HCT116 (cell line): ENCODE measurements at regions not wholly inside any gene's neighbourhood (a gene's known extent, or its start where the extent isn't known, plus 50 kb on each side); places are given as distances from the start of the nearest gene placed in this dataset.

Source experiments
- ATAC-seq: fragments of 200-7000 bp; cut with Tn5 transposase; 2 replicates; pipeline ENCODE4 v1.9.1; 2020; ENCODE audit warnings: mild to moderate bottlenecking, moderate library complexity
- BruUV-seq: library from RNA; stranded (reverse); fragments of 400-500 nt; replicated peaks from 2 replicates; lab custom pipeline; 2021; lab: Mats Ljungman, UMichigan
- CTCF ChIA-PET: fragments of 300-600 bp; sonication (Branson Sonifier 250); formaldehyde crosslinking; loops from one replicate; lab custom pipeline; 2021; ENCODE audit warnings: antibody characterized with exemption; lab: Charles Lee
- POLR2A ChIA-PET: fragments of 300-600, 350-600 bp; sonication (Branson Sonifier 250); formaldehyde crosslinking; loops from one replicate; lab custom pipeline; 2021; ENCODE audit warnings: antibody characterized with exemption; lab: Charles Lee
- RAD21 ChIA-PET, 2 experiments: fragments of 300-600 bp; sonication (Branson Sonifier 250); formaldehyde crosslinking; loops; one replicate each; lab custom pipeline; 2023; ENCODE audit warnings: low total read pairs in 2 of 2; ENCODE audit not compliant: uncharacterized antibody in 2 of 2, unreplicated experiment in 2 of 2, low non-redundant PET in 1 of 2; lab: Charles Lee
- DNase-seq: peaks from one replicate; pipeline ENCODE4 v3.0.0-alpha.2; 2010; ENCODE audit warnings: low read depth, low spot score
- H2AFZ ChIP-seq: fragments of 200-600 bp; shearing (Covaris generic), sonication (generic); 2 replicates; pipeline ENCODE4 v1.6.1; 2017; ENCODE audit warnings: low read depth, mixed run types, mixed read lengths, antibody characterized with exemption, low read length; ENCODE audit not compliant: poor library complexity, severe bottlenecking
- H3K27ac ChIP-seq: 2 replicates; pipeline ENCODE4 v1.5.1; 2012; ENCODE audit warnings: low read depth, low read length
- H3K27me3 ChIP-seq: fragments of 200-600 bp; sonication (generic); 2 replicates; pipeline ENCODE4 v1.6.1; 2016; ENCODE audit warnings: mixed run types, low read length, mixed read lengths; ENCODE audit not compliant: insufficient read depth
- H3K36me3 ChIP-seq, 2 experiments: fragments of 200-500 bp in 1 of 2; fragments of 200-600 bp in 1 of 2; sonication (Bioruptor generic) in 1 of 2; sonication (generic) in 1 of 2; 2 replicates each; pipeline versions ENCODE4 v1.5.1 to v1.6.1; 2014 to 2016; ENCODE audit warnings: low read length in 2 of 2, inconsistent platforms in 1 of 2, mixed read lengths in 1 of 2, mixed run types in 1 of 2; ENCODE audit not compliant: insufficient read depth in 2 of 2, control insufficient read depth in 1 of 2
- H3K4me1 ChIP-seq, 2 experiments: fragments of 200-600 bp in 1 of 2; sonication (generic) in 1 of 2; 2 replicates each; pipeline versions ENCODE4 v1.5.1 to v1.6.1; 2012 to 2017; ENCODE audit warnings: low read length in 2 of 2, inconsistent platforms in 1 of 2, mild to moderate bottlenecking in 1 of 2, mixed read lengths in 1 of 2, mixed run types in 1 of 2, moderate library complexity in 1 of 2; ENCODE audit not compliant: insufficient read depth in 2 of 2, control insufficient read depth in 1 of 2
- H3K4me2 ChIP-seq: fragments of 200-600 bp; sonication (generic); 2 replicates; pipeline ENCODE4 v1.6.1; 2017; ENCODE audit warnings: mixed run types, low read length, mixed read lengths
- H3K4me3 ChIP-seq, 2 experiments: fragments of 200-600 bp in 1 of 2; sonication (generic) in 1 of 2; replicated peaks in 1 of 2; 2 replicates each; pipeline ENCODE4 v1.5.1; 2011 to 2016; ENCODE audit warnings: low read length in 2 of 2, control low read depth in 1 of 2, low read depth in 1 of 2, mild to moderate bottlenecking in 1 of 2, mixed read lengths in 1 of 2, mixed run types in 1 of 2
- H3K79me2 ChIP-seq: fragments of 200-600 bp; sonication (generic); 2 replicates; pipeline ENCODE4 v1.6.1; 2017; ENCODE audit warnings: mild to moderate bottlenecking, mixed run types, low read length, moderate library complexity, mixed read lengths; ENCODE audit not compliant: insufficient read depth
- H3K9ac ChIP-seq: fragments of 200-600 bp; sonication (generic); 2 replicates; pipeline ENCODE4 v1.6.1; 2016; ENCODE audit warnings: low read length, mixed read lengths
- H3K9me2 ChIP-seq: fragments of 200-600 bp; sonication (generic), shearing (Covaris generic); 2 replicates; pipeline ENCODE4 v1.6.1; 2017; ENCODE audit warnings: mixed run types, mild to moderate bottlenecking, moderate library complexity; ENCODE audit not compliant: insufficient read depth
- H3K9me3 ChIP-seq, 2 experiments: fragments of 200-500 bp in 1 of 2; fragments of 200-600 bp in 1 of 2; sonication (Bioruptor generic) in 1 of 2; sonication (generic) in 1 of 2; 2 replicates each; pipeline ENCODE4 v1.6.1; 2014 to 2017; ENCODE audit warnings: low read length in 2 of 2, mixed read lengths in 2 of 2, inconsistent platforms in 1 of 2, low read depth in 1 of 2, mild to moderate bottlenecking in 1 of 2, mixed run types in 1 of 2, moderate library complexity in 1 of 2; ENCODE audit not compliant: control insufficient read depth in 1 of 2, insufficient read depth in 1 of 2
- H4K20me1 ChIP-seq: fragments of 200-600 bp; sonication (generic), shearing (Covaris generic); 2 replicates; pipeline ENCODE4 v1.6.1; 2017; ENCODE audit warnings: mixed run types, mild to moderate bottlenecking, moderate library complexity; ENCODE audit not compliant: insufficient read depth
- CBX3 ChIP-seq: IDR thresholded peaks from 2 replicates; pipeline ENCODE4 v1.6.1; 2012; ENCODE audit warnings: low read depth
- CTCF ChIP-seq, 3 experiments: fragments of 200-600 bp in 1 of 3; sonication (generic) in 1 of 3; IDR thresholded peaks in 2 of 3; conservative IDR thresholded peaks in 1 of 3; 2 replicates each; pipeline ENCODE4 v1.5.1; 2012 to 2017; ENCODE audit warnings: low read depth in 2 of 3, low read length in 2 of 3, antibody characterized with exemption in 1 of 3, borderline replicate concordance in 1 of 3, control low read depth in 1 of 3, mild to moderate bottlenecking in 1 of 3, mixed read lengths in 1 of 3, mixed run types in 1 of 3, moderate library complexity in 1 of 3; ENCODE audit not compliant: insufficient read depth in 1 of 3
- ELF1 ChIP-seq: IDR thresholded peaks from 2 replicates; pipeline ENCODE4 v1.6.1; 2012; ENCODE audit warnings: low read depth, borderline replicate concordance
- JUND ChIP-seq: IDR thresholded peaks from 2 replicates; pipeline ENCODE4 v1.6.1; 2012
- MAX ChIP-seq: IDR thresholded peaks from 2 replicates; pipeline ENCODE4 v1.6.1; 2012
- SIN3A ChIP-seq: IDR thresholded peaks from 2 replicates; pipeline ENCODE4 v1.6.1; 2012; ENCODE audit warnings: low read depth
- SP1 ChIP-seq: IDR thresholded peaks from 2 replicates; pipeline ENCODE4 v1.6.1; 2012; ENCODE audit warnings: low read depth
- SRF ChIP-seq: IDR thresholded peaks from 2 replicates; pipeline ENCODE4 v1.6.1; 2012; ENCODE audit warnings: low read depth
- YY1 ChIP-seq: IDR thresholded peaks from 2 replicates; pipeline ENCODE4 v1.6.1; 2011; ENCODE audit warnings: low read length, low read depth, moderate library complexity, mild to moderate bottlenecking; ENCODE audit not compliant: insufficient replicate concordance; ENCODE audit errors: extremely low read depth
- intact Hi-C: fragments of 100-400 bp; cut with micrococcal nuclease; formaldehyde crosslinking; loops from 2 replicates; pipeline ENCODE4 v1.10.0; 2022
- TF ChIP-seq, protein P1 (sequence below): IDR thresholded peaks from 2 replicates; pipeline ENCODE4 v1.6.1; 2012; ENCODE audit warnings: low read depth

DNA sequence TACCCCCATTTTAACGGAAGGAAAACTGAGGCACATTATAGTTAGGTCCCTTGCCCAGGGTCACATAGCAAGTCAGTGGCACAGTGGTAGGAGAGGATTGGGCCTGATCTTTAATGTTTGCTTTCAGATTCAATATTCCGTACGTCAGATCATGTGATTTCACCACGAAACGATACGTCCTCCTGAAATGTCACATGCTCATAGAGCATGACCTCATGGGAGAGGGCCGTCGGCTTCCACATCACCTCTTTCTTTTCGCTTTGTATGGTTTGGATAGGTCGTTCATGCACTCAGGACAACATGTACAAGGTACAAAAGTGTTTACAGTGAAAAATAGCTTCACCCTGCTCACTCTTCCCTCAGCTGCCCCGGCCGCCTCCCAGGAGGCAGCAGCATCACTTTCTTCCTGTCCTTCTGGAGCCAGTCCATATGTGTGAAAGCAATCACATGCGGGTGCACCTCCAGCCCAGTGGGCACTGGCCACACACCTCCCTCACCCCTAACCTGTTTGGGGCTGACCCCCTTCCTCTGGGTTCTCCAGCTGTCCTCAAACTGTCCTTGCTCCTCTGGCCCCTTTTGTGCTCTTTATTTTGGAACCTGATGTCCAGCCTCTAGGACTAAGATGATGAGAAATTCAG is 199.9 kb downstream of the FOXL1 start:
- RAD21 ChIA-PET = no interaction called here
- TF ChIP-seq CTCF (IDR thresholded peaks at IDR 0.05 in 2 of 3, conservative IDR thresholded peaks at IDR 0.05 in 1 of 3; ENCODE audit: borderline replicate concordance in 1 of 3, insufficient read depth in 1 of 3, low read depth in 2 of 3, low read length in 2 of 3) = no peak
- TF ChIP-seq YY1 = no peak
- no peak for TF ChIP-seq CBX3
- TF ChIP-seq MAX = no peak
- TF ChIP-seq SRF = no peak
- no peak for TF ChIP-seq ELF1
- TF ChIP-seq, protein P1, sequence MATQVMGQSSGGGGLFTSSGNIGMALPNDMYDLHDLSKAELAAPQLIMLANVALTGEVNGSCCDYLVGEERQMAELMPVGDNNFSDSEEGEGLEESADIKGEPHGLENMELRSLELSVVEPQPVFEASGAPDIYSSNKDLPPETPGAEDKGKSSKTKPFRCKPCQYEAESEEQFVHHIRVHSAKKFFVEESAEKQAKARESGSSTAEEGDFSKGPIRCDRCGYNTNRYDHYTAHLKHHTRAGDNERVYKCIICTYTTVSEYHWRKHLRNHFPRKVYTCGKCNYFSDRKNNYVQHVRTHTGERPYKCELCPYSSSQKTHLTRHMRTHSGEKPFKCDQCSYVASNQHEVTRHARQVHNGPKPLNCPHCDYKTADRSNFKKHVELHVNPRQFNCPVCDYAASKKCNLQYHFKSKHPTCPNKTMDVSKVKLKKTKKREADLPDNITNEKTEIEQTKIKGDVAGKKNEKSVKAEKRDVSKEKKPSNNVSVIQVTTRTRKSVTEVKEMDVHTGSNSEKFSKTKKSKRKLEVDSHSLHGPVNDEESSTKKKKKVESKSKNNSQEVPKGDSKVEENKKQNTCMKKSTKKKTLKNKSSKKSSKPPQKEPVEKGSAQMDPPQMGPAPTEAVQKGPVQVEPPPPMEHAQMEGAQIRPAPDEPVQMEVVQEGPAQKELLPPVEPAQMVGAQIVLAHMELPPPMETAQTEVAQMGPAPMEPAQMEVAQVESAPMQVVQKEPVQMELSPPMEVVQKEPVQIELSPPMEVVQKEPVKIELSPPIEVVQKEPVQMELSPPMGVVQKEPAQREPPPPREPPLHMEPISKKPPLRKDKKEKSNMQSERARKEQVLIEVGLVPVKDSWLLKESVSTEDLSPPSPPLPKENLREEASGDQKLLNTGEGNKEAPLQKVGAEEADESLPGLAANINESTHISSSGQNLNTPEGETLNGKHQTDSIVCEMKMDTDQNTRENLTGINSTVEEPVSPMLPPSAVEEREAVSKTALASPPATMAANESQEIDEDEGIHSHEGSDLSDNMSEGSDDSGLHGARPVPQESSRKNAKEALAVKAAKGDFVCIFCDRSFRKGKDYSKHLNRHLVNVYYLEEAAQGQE = no peak
- TF ChIP-seq SP1 = no peak
- TF ChIP-seq JUND = no peak
- no peak for TF ChIP-seq SIN3A
- TF ChIP-seq, all 23 proteins: peak for 0
- intact Hi-C loops = no loop called here
- BruUV-seq = no TSS peak
- POLR2A ChIA-PET = no interaction called here
- Histone ChIP-seq H3K9me2 (no peaks in the 10 kb centered on the region), H2AFZ (no peak overlapping the region), H4K20me1 (no peaks in the 10 kb centered on the region), H3K79me2 (no peaks in the 10 kb centered on the region), H3K4me1 (no peaks in the 10 kb centered on the region), H3K4me3 (no peak overlapping the region), H3K27me3 (peaks cover 33% of the 10 kb centered on the region; the same call in 1 of the 2 replicates), H3K4me2 (no peak overlapping the region), H3K9me3 (no peaks in the 10 kb centered on the region), H3K9ac (no peak overlapping the region), H3K27ac (no peak overlapping the region), H3K36me3 (no peaks in the 10 kb centered on the region)
- DNase-seq (no peak), ATAC-seq (no peak)
- CTCF ChIA-PET = interaction anchor here (1.5 kb wide), 1 partner anchor 284 kb away, joined by 3 read pairs; no protein-coding TSS in a partner anchor
